OCI-LY1 (cell line): ENCODE measurements at regions not wholly inside any gene's neighbourhood (a gene's known extent, or its start where the extent isn't known, plus 50 kb on each side); places are given as distances from the start of the nearest gene placed in this dataset.

Source experiments
- H2AFZ ChIP-seq: fragments of 200-600 bp; sonication (generic), shearing (Covaris generic); 2 replicates; pipeline ENCODE4 v1.6.0; 2014; ENCODE audit warnings: antibody characterized with exemption, mild to moderate bottlenecking, low read length
- H3F3A ChIP-seq: fragments of 200-600 bp; sonication (generic), shearing (Covaris generic); 2 replicates; pipeline ENCODE4 v1.6.0; 2014; ENCODE audit warnings: mild to moderate bottlenecking, antibody characterized with exemption, low read length, moderate library complexity; ENCODE audit not compliant: insufficient read depth
- H3K27ac ChIP-seq: fragments of 200-600 bp; sonication (generic); 2 replicates; pipeline ENCODE4 v1.5.1; 2014; ENCODE audit warnings: low read length, mixed run types, mild to moderate bottlenecking, low read depth; ENCODE audit not compliant: poor library complexity, severe bottlenecking
- H3K27me3 ChIP-seq: fragments of 200-600 bp; sonication (generic); 2 replicates; pipeline ENCODE4 v1.6.0; 2014; ENCODE audit warnings: antibody characterized with exemption, mild to moderate bottlenecking, low read length, moderate library complexity; ENCODE audit not compliant: insufficient read depth
- H3K36me3 ChIP-seq: fragments of 200-600 bp; sonication (generic); 2 replicates; pipeline ENCODE4 v1.6.1; 2014; ENCODE audit warnings: mild to moderate bottlenecking, antibody characterized with exemption, low read length, moderate library complexity, mixed read lengths; ENCODE audit not compliant: insufficient read depth
- H3K4me1 ChIP-seq: fragments of 200-600 bp; sonication (generic); 2 replicates; pipeline ENCODE4 v1.5.1; 2014; ENCODE audit warnings: mild to moderate bottlenecking, low read length, moderate library complexity; ENCODE audit not compliant: insufficient read depth, severe bottlenecking
- H3K4me2 ChIP-seq: fragments of 200-600 bp; sonication (generic), shearing (Covaris generic); 2 replicates; pipeline ENCODE4 v1.6.1; 2014; ENCODE audit warnings: low read length
- H3K4me3 ChIP-seq: fragments of 200-600 bp; sonication (generic); 2 replicates; pipeline ENCODE4 v1.5.1; 2014; ENCODE audit warnings: low read length, low read depth, mild to moderate bottlenecking, mixed read lengths; ENCODE audit not compliant: poor library complexity, severe bottlenecking
- H3K79me2 ChIP-seq: fragments of 200-600 bp; shearing (Covaris generic); 2 replicates; pipeline ENCODE4 v1.6.1; 2016; ENCODE audit warnings: mixed run types, low read length, mixed read lengths; ENCODE audit not compliant: insufficient read depth
- H3K9ac ChIP-seq: fragments of 200-600 bp; sonication (generic), shearing (Covaris generic); 2 replicates; pipeline ENCODE4 v1.6.1; 2014; ENCODE audit warnings: mild to moderate bottlenecking, low read length, mixed read lengths
- H3K9me2 ChIP-seq: fragments of 200-600 bp; sonication (generic), shearing (Covaris generic); 2 replicates; pipeline ENCODE4 v1.6.1; 2014; ENCODE audit warnings: low read depth, mild to moderate bottlenecking, low read length, mixed read lengths
- H3K9me3 ChIP-seq: fragments of 200-600 bp; shearing (Covaris generic); 2 replicates; pipeline ENCODE4 v1.6.1; 2014; ENCODE audit warnings: low read length, mixed read lengths
- H4K20me1 ChIP-seq: fragments of 200-600 bp; sonication (generic), shearing (Covaris generic); 2 replicates; pipeline ENCODE4 v1.6.0; 2016; ENCODE audit warnings: mild to moderate bottlenecking, low read length; ENCODE audit not compliant: insufficient read depth
- EZH2 ChIP-seq: fragments of 200-600 bp; sonication (generic), shearing (Covaris generic); IDR thresholded peaks from 2 replicates; pipeline ENCODE4 v1.8.0; 2017; ENCODE audit warnings: borderline replicate concordance, mixed run types, mild to moderate bottlenecking, antibody characterized with exemption, low read length, moderate library complexity, mixed read lengths
- TF ChIP-seq, protein P1 (sequence below): fragments of 200-600 bp; sonication (generic), shearing (Covaris generic); IDR thresholded peaks from 2 replicates; pipeline ENCODE4 v1.5.1; 2017; ENCODE audit warnings: mild to moderate bottlenecking, antibody characterized with exemption, low read length, moderate library complexity, mixed read lengths

DNA sequence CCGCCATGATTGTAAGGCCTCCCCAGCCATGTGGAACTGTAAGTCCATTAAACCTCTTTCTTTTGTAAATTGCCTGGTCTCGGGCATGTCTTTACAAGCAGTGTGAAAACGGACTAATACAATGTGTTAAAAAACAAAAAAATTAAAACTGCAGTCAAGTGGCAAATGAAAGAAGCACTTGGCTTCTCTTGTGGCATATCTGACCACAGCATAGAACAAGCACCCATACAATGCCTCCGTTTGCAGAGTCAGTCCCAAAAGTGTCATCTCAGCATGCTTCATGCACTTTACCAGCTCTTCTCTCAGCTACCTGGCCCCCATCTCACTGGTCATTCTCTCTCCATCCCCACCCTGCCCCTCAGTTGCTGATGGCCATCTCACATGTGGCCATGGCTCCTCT, 51.1 kb upstream of the DAPK1 start:
- Histone ChIP-seq H3K27me3 (peaks cover 4% of the 10 kb centered on the region; the same call in 1 of the 2 replicates), H3K4me2 (no peak overlapping the region), H2AFZ (no peak overlapping the region), H3K79me2 (no peaks in the 10 kb centered on the region), H3K4me3 (no peak overlapping the region), H3K9me2 (no peaks in the 10 kb centered on the region), H3F3A (no peaks in the 10 kb centered on the region), H4K20me1 (no peaks in the 10 kb centered on the region), H3K4me1 (peaks cover 7% of the 10 kb centered on the region), H3K27ac (no peak overlapping the region), H3K9ac (no peak overlapping the region), H3K9me3 (no peaks in the 10 kb centered on the region), H3K36me3 (no peaks in the 10 kb centered on the region)
- no peak for TF ChIP-seq EZH2
- TF ChIP-seq, protein P1, sequence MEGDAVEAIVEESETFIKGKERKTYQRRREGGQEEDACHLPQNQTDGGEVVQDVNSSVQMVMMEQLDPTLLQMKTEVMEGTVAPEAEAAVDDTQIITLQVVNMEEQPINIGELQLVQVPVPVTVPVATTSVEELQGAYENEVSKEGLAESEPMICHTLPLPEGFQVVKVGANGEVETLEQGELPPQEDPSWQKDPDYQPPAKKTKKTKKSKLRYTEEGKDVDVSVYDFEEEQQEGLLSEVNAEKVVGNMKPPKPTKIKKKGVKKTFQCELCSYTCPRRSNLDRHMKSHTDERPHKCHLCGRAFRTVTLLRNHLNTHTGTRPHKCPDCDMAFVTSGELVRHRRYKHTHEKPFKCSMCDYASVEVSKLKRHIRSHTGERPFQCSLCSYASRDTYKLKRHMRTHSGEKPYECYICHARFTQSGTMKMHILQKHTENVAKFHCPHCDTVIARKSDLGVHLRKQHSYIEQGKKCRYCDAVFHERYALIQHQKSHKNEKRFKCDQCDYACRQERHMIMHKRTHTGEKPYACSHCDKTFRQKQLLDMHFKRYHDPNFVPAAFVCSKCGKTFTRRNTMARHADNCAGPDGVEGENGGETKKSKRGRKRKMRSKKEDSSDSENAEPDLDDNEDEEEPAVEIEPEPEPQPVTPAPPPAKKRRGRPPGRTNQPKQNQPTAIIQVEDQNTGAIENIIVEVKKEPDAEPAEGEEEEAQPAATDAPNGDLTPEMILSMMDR: no peak

DNA sequence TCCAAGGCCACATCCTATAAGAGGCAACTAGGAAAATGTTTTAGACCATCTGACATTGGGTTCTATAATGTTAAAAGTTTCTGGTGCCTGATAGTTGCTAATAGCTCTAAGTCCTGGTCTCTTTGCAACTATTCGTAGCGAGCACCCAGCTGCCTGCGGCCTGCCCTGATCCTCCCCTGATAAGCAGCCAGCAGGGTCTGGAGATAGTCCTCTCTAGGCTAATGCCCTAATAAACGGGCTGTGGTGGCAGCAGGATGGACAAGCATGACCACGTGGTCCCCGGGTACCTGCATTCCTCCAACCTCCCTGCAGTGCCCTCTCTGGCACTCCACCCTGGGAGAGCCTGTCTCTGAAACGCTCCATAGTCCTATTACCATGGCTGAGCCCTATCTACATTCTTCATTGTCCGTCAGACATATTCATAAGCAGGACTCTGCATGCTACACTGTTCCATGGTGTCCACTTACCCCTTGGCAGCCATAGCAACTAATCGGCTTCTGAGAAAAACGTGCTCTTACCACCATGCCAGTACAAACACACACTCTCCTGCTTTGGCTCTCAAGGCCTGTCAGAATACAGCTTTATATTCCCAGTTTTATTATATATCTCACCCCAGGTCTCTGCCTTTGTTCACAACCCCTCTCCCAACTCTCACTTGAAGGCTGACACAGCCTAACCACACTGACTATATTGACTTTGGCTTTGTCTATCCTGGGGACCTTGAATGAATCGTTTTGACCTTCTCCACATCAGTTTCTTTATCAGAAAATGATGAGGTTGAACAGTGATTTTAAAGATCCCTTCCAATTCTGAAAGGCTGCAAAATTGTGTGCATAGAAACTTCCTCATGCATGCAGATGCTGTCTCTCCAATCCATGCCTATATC, 49.9 kb upstream of the DAPK1 start:
- Histone ChIP-seq H3K27ac (no peak overlapping the region), H3K9ac (no peak overlapping the region), H3K9me3 (no peaks in the 10 kb centered on the region), H4K20me1 (no peaks in the 10 kb centered on the region), H3K4me2 (no peak overlapping the region), H3K4me3 (no peak overlapping the region), H3K27me3 (peaks cover 4% of the 10 kb centered on the region; the same call in 1 of the 2 replicates), H3K79me2 (no peaks in the 10 kb centered on the region), H3F3A (no peaks in the 10 kb centered on the region), H3K36me3 (no peaks in the 10 kb centered on the region), H3K9me2 (no peaks in the 10 kb centered on the region), H2AFZ (no peak overlapping the region), H3K4me1 (peaks cover 7% of the 10 kb centered on the region)
- no peak for TF ChIP-seq EZH2
- TF ChIP-seq, protein P1: no peak
